Body of pancreas (tissue), 4 donors: ENCODE measurements at regions not wholly inside any gene's neighbourhood (a gene's known extent, or its start where the extent isn't known, plus 50 kb on each side); places are given as distances from the start of the nearest gene placed in this dataset.

Experiments used
- ATAC-seq: fragments of 150-250 bp; one replicate; pipeline ENCODE4 v1.9.1; 2016
- DNase-seq, 4 donors: peaks; one replicate each; pipeline ENCODE4 v3.0.0-alpha.2; 2019
- H3K27ac ChIP-seq, 4 donors: fragments of 200-600 bp; sonication (generic); 1 replicate in 3 of 4; 2 replicates in 1 of 4; pipeline versions ENCODE4 v1.5.1 to v1.6.1; 2016 to 2019; ENCODE audit warnings: mild to moderate bottlenecking in 1 of 4, mixed read lengths in 1 of 4, moderate library complexity in 1 of 4
- H3K27me3 ChIP-seq, 2 donors: fragments of 200-600 bp; sonication (generic); one replicate each; pipeline ENCODE4 v1.6.0; 2016; ENCODE audit warnings: mild to moderate bottlenecking in 1 of 2
- H3K36me3 ChIP-seq, 2 donors: fragments of 200-600 bp; sonication (generic); replicated peaks in 1 of 2; 2 replicates each; pipeline ENCODE4 v1.5.1; 2016; ENCODE audit warnings: low read depth in 2 of 2; ENCODE audit not compliant: insufficient read depth in 1 of 2
- H3K4me1 ChIP-seq: fragments of 200-600 bp; sonication (generic); one replicate; pipeline ENCODE4 v1.6.0; 2016
- H3K4me3 ChIP-seq, 2 donors: fragments of 200-600 bp; sonication (generic); 1 replicate in 1 of 2; 2 replicates in 1 of 2; pipeline ENCODE4 v1.5.1; 2016 to 2019
- H3K9me3 ChIP-seq, 3 donors: fragments of 200-600 bp; sonication (generic); 1 replicate in 2 of 3; 2 replicates in 1 of 3; pipeline ENCODE4 v1.5.1; 2016
- POLR2A ChIP-seq, 3 donors: fragments of 450-650 bp; IDR thresholded peaks; one replicate each; pipeline ENCODE4 v1.6.1; 2016; ENCODE audit warnings: antibody characterized with exemption in 3 of 3, mild to moderate bottlenecking in 2 of 3
- whole genome bisulfite sequencing, 2 donors: methylation state at CpG; one replicate each; pipeline ENCODE4 v1.1.5; 2017; 5-methylcytosine and 5-hydroxymethylcytosine counted together
- intact Hi-C: fragments of 100-400 bp; cut with DNase I; formaldehyde crosslinking; loops from one replicate; pipeline ENCODE4 v1.15.1; 2023
- TF ChIP-seq, protein P1 (sequence below), 7 experiments: fragments of 450-650 bp in 4 of 7; fragments of 200-600 bp in 3 of 7; sonication (generic) in 3 of 7; IDR thresholded peaks; one replicate each; pipeline ENCODE4 v1.5.1; 2016 to 2019; ENCODE audit warnings: antibody characterized with exemption in 7 of 7

DNA sequence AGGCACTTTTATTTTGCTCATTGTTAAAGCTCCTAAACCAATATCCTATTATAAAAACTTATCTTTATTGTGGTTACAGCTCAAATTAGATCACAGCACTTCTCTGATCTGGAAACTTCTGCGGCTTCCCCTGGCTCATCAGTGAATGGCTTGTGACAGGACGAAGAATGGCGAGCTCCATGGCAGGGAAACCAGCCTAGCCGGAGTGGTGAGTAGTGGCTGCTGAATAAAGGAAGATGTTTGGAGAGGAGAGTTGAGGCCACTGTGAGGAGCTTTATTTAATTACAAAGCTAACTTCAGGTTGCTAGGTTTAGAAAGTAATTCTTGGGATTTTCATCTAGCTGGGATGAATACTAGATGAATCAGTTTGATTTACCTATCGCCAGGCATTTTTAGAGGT lies 213.5 kb downstream of the CYRIA start:
- no peak overlapping the region for H3K27ac ChIP-seq
- H3K4me3 ChIP-seq = no peak overlapping the region
- H3K9me3 ChIP-seq = no peaks in the 10 kb centered on the region
- no peaks in the 10 kb centered on the region for H3K36me3 ChIP-seq
- WGBS, 2 donors = 84 to 90% methylated on average over 5 of the region's 5 CpGs
- DNase-seq = no peak
- TF ChIP-seq POLR2A (IDR thresholded peaks at IDR 0.05) = no peak
- TF ChIP-seq, protein P1, sequence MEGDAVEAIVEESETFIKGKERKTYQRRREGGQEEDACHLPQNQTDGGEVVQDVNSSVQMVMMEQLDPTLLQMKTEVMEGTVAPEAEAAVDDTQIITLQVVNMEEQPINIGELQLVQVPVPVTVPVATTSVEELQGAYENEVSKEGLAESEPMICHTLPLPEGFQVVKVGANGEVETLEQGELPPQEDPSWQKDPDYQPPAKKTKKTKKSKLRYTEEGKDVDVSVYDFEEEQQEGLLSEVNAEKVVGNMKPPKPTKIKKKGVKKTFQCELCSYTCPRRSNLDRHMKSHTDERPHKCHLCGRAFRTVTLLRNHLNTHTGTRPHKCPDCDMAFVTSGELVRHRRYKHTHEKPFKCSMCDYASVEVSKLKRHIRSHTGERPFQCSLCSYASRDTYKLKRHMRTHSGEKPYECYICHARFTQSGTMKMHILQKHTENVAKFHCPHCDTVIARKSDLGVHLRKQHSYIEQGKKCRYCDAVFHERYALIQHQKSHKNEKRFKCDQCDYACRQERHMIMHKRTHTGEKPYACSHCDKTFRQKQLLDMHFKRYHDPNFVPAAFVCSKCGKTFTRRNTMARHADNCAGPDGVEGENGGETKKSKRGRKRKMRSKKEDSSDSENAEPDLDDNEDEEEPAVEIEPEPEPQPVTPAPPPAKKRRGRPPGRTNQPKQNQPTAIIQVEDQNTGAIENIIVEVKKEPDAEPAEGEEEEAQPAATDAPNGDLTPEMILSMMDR (IDR thresholded peaks at IDR 0.05) = no peak
- no peaks in the 10 kb centered on the region for H3K4me1 ChIP-seq
- no peak for ATAC-seq
- H3K27me3 ChIP-seq = no peaks in the 10 kb centered on the region
- intact Hi-C loops = no loop called here

GRCh38 chr2:16446706-16447105 lies 218.9 kb downstream of the CYRIA start:
- WGBS, 2 donors = 78 to 90% methylated on average over 1 of the region's 1 CpG
- TF ChIP-seq POLR2A (IDR thresholded peaks at IDR 0.05) = no peak
- TF ChIP-seq, protein P1 (IDR thresholded peaks at IDR 0.05) = no peak
- Histone ChIP-seq H3K27ac (no peak overlapping the region), H3K4me1 (no peaks in the 10 kb centered on the region), H3K4me3 (no peak overlapping the region), H3K27me3 (no peaks in the 10 kb centered on the region), H3K36me3 (no peaks in the 10 kb centered on the region), H3K9me3 (no peaks in the 10 kb centered on the region)
- intact Hi-C loops = no loop called here
- ATAC-seq (no peak), DNase-seq (no peak)

GRCh38 chr2:16442971-16443370 lies 222.7 kb downstream of the CYRIA start:
- no peak for DNase-seq
- H3K27me3 ChIP-seq = no peaks in the 10 kb centered on the region
- H3K27ac ChIP-seq = no peak overlapping the region
- H3K4me1 ChIP-seq = no peaks in the 10 kb centered on the region
- no peak overlapping the region for H3K4me3 ChIP-seq
- intact Hi-C loops = no loop called here
- H3K36me3 ChIP-seq = no peaks in the 10 kb centered on the region
- H3K9me3 ChIP-seq = no peaks in the 10 kb centered on the region
- ATAC-seq = no peak
- TF ChIP-seq, protein P1 (IDR thresholded peaks at IDR 0.05) = no peak
- no peak for TF ChIP-seq POLR2A (IDR thresholded peaks at IDR 0.05)
- 88 to 100% methylated on average over 1 of the region's 1 CpG for WGBS, 2 donors

DNA sequence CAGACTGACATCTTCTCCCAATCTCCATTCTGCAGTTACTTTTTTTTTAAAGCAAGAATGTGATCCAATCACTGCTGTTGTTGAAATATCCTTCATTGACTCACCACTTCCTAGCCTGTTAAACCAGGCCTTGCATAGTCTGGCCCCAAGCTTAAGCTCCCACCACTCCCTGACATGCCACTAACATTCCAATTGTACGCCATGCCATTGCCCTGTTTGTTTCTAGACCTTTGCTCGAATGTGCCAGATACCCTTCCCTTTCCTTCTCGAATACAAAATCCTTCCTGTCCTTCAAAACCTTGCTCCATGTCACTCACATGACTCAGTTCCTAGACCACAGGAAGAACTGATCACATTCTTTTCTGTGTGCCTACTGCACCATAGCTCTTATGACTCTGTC lies 224.2 kb downstream of the CYRIA start:
- Histone ChIP-seq H3K27me3 (no peaks in the 10 kb centered on the region), H3K36me3 (no peaks in the 10 kb centered on the region), H3K9me3 (no peaks in the 10 kb centered on the region), H3K4me1 (no peaks in the 10 kb centered on the region), H3K4me3 (no peak overlapping the region), H3K27ac (no peak overlapping the region)
- no peak for ATAC-seq
- TF ChIP-seq, protein P1 (IDR thresholded peaks at IDR 0.05) = no peak
- WGBS, 2 donors = 74 to 84% methylated on average over 3 of the region's 3 CpGs
- intact Hi-C loops = no loop called here
- no peak for DNase-seq

- no peaks in the 10 kb centered on the region for H3K27me3 ChIP-seq
- WGBS, 2 donors = 66 to 73% methylated on average over 4 of the region's 4 CpGs
- intact Hi-C loops = no loop called here
- no peak overlapping the region for H3K4me3 ChIP-seq
- no peaks in the 10 kb centered on the region for H3K4me1 ChIP-seq
- no peaks in the 10 kb centered on the region for H3K36me3 ChIP-seq
- TF ChIP-seq, protein P1 (IDR thresholded peaks at IDR 0.05) = no peak
- no peak for TF ChIP-seq POLR2A (IDR thresholded peaks at IDR 0.05)
- H3K9me3 ChIP-seq = no peaks in the 10 kb centered on the region
- H3K27ac ChIP-seq = no peak overlapping the region
- DNase-seq (no peak), ATAC-seq (no peak)
Measured at GRCh38 chr2:16440898-16441297, 224.7 kb downstream of the CYRIA start.
